GM23338 (cell line): ENCODE measurements at regions not wholly inside any gene's neighbourhood (a gene's known extent, or its start where the extent isn't known, plus 50 kb on each side); places are given as distances from the start of the nearest gene placed in this dataset.
"Not testable (repeated sequence)": the region's sequence is repeated elsewhere in the genome, so short reads cannot be mapped to it uniquely, and the experiment has no call there.

Experiments
- CREB1 ChIP-seq: fragments of 250-450 bp; sonication (Bioruptor Pico); IDR thresholded peaks from 2 replicates; pipeline ENCODE4 v1.5.0; 2020; ENCODE audit warnings: low read depth, mild to moderate bottlenecking, moderate library complexity
- EZH2 ChIP-seq: fragments of 200-600 bp; sonication (generic); IDR thresholded peaks from one replicate; pipeline ENCODE4 v1.8.0; 2017; ENCODE audit warnings: antibody characterized with exemption, mild to moderate bottlenecking, low read depth; ENCODE audit not compliant: unreplicated experiment
- EZH2phosphoT487 ChIP-seq: fragments of 200-600 bp; sonication (generic); IDR thresholded peaks from one replicate; pipeline ENCODE4 v1.8.1; 2018; ENCODE audit warnings: antibody characterized with exemption; ENCODE audit not compliant: unreplicated experiment
- POLR2AphosphoS5 ChIP-seq: IDR thresholded peaks from 2 replicates; pipeline ENCODE4 v1.6.1; 2016; ENCODE audit warnings: antibody characterized with exemption, low read depth
- STAT1 ChIP-seq: IDR thresholded peaks from one replicate; pipeline ENCODE4 v1.6.1; 2016; ENCODE audit warnings: antibody characterized with exemption; ENCODE audit not compliant: unreplicated experiment
- ZNF331 ChIP-seq: fragments of 250-450 bp; sonication (Bioruptor Pico); IDR thresholded peaks from 2 replicates; pipeline ENCODE4 v1.5.0; 2020; ENCODE audit warnings: low read depth, mild to moderate bottlenecking, moderate library complexity
- TF ChIP-seq, protein P1 (sequence below), 2 experiments: fragments of 200-600 bp in 1 of 2; sonication (generic) in 1 of 2; conservative IDR thresholded peaks; 2 replicates each; pipeline versions ENCODE4 v1.5.1 to v1.6.1; 2016 to 2017; ENCODE audit warnings: antibody characterized with exemption in 2 of 2, low read depth in 2 of 2, mild to moderate bottlenecking in 2 of 2, moderate library complexity in 1 of 2
- TF ChIP-seq, protein P2 (sequence below): IDR thresholded peaks from 2 replicates; pipeline ENCODE4 v1.6.1; 2016; ENCODE audit warnings: antibody characterized with exemption

DNA sequence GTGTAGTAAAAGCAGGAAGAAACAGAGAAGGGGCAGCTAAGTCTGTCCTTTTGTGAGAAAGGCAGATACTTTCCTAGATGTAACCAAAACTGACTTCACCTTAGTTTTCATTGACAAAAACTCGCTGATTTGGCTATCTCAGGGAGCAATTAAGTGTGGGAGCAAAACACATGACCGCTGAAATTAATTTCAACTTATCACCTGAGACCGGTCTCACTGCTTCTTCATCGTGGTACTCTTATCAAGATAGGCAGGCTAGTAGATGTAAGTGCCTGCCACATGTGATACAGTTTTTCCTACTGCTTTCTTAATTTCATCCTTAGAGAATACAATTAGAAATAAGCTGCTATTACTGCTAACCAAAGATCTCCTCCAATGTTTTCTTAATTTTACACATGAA lies 168.7 kb downstream of the KBTBD2 start:
- TF ChIP-seq, protein P1, sequence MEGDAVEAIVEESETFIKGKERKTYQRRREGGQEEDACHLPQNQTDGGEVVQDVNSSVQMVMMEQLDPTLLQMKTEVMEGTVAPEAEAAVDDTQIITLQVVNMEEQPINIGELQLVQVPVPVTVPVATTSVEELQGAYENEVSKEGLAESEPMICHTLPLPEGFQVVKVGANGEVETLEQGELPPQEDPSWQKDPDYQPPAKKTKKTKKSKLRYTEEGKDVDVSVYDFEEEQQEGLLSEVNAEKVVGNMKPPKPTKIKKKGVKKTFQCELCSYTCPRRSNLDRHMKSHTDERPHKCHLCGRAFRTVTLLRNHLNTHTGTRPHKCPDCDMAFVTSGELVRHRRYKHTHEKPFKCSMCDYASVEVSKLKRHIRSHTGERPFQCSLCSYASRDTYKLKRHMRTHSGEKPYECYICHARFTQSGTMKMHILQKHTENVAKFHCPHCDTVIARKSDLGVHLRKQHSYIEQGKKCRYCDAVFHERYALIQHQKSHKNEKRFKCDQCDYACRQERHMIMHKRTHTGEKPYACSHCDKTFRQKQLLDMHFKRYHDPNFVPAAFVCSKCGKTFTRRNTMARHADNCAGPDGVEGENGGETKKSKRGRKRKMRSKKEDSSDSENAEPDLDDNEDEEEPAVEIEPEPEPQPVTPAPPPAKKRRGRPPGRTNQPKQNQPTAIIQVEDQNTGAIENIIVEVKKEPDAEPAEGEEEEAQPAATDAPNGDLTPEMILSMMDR (conservative IDR thresholded peaks at IDR 0.05; ENCODE audit: low read depth in 2 of 2), result not testable (repeated sequence)
- not testable (repeated sequence) for TF ChIP-seq STAT1; EZH2; EZH2phosphoT487; POLR2AphosphoS5; CREB1; ZNF331 (CRISPR knock-in tag)
- TF ChIP-seq, protein P2, sequence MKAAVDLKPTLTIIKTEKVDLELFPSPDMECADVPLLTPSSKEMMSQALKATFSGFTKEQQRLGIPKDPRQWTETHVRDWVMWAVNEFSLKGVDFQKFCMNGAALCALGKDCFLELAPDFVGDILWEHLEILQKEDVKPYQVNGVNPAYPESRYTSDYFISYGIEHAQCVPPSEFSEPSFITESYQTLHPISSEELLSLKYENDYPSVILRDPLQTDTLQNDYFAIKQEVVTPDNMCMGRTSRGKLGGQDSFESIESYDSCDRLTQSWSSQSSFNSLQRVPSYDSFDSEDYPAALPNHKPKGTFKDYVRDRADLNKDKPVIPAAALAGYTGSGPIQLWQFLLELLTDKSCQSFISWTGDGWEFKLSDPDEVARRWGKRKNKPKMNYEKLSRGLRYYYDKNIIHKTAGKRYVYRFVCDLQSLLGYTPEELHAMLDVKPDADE, result not testable (repeated sequence)
